ENCODE measurements at regions not wholly inside any gene's neighbourhood (a gene's known extent, or its start where the extent isn't known, plus 50 kb on each side); places are given as distances from the start of the nearest gene placed in this dataset.

DNA sequence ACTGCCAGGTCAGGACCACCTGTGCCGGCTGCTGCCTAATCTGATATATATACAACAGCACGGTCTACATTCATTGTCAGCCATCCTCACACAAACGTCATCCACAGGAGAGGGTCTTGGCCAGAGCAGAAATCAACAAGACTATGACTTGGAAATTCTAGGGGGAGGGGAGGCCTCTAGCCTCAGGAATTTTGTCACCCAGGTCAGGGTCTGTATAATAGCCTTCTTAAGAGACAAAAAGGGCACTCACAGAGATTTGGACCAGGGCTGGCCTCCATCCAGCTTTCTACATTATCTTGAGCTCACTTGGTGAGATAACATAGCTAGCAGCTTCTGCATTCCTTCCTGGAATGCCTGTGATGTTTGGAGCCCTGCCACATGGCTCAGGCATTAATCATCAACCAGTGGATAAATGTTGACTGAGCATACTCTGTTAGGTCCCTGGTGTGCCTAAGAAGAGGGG is 50.4 kb upstream of the CTIF start:
- Histone ChIP-seq H4K20me1 (ENCODE audit: insufficient read depth, low read length, poor library complexity, severe bottlenecking) (no peaks in the 10 kb centered on the region), H3K9ac (ENCODE audit: low read depth, low read length, poor library complexity, severe bottlenecking) (no peak overlapping the region), H3K4me2 (ENCODE audit: low read depth, low read length, poor library complexity, severe bottlenecking) (no peak overlapping the region), H2AFZ (ENCODE audit: low read length) (no peak overlapping the region), H3K4me1 (ENCODE audit: insufficient read depth, low read length, poor library complexity, severe bottlenecking) (no peaks in the 10 kb centered on the region), H3K79me2 (ENCODE audit: insufficient read depth, low read length) (no peaks in the 10 kb centered on the region), H3K27me3 (ENCODE audit: insufficient read depth, low read length, poor library complexity, severe bottlenecking) (no peaks in the 10 kb centered on the region), H3K9me2 (replicated peaks; ENCODE audit: low read depth, low read length) (no peaks in the 10 kb centered on the region), H3K36me3 (ENCODE audit: insufficient read depth, low read length) (no peaks in the 10 kb centered on the region), H3K4me3 (ENCODE audit: low read length, poor library complexity, severe bottlenecking) (no peak overlapping the region), H3K9me3 (ENCODE audit: insufficient read depth, low read depth, low read length) (no peaks in the 10 kb centered on the region), H3F3A (ENCODE audit: low read depth) (no peaks in the 10 kb centered on the region)
- TF ChIP-seq EZH2phosphoT487 (IDR thresholded peaks at IDR 0.05; ENCODE audit: borderline replicate concordance) = no peak
- TF ChIP-seq, protein P1, sequence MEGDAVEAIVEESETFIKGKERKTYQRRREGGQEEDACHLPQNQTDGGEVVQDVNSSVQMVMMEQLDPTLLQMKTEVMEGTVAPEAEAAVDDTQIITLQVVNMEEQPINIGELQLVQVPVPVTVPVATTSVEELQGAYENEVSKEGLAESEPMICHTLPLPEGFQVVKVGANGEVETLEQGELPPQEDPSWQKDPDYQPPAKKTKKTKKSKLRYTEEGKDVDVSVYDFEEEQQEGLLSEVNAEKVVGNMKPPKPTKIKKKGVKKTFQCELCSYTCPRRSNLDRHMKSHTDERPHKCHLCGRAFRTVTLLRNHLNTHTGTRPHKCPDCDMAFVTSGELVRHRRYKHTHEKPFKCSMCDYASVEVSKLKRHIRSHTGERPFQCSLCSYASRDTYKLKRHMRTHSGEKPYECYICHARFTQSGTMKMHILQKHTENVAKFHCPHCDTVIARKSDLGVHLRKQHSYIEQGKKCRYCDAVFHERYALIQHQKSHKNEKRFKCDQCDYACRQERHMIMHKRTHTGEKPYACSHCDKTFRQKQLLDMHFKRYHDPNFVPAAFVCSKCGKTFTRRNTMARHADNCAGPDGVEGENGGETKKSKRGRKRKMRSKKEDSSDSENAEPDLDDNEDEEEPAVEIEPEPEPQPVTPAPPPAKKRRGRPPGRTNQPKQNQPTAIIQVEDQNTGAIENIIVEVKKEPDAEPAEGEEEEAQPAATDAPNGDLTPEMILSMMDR (conservative IDR thresholded peaks at IDR 0.05; ENCODE audit: low read length) = no peak

DNA sequence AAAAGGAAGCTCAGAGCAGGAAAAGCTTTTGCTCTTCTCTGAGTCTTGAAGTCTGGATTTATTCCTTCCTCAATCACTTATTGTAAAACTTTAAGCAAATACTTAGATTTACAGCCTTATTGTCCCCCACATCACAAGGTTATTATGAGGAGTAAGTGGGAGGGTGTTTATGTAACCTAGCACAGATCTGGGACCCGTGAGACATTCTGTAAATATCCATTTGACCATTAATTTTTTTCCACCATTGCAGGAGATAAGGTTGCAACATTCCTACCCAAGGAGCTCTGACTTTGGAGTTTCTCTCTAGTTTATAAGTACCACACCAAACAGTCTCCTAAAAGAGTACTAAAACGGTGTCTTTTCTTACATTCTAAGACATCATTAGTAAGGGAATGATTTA is 52.1 kb upstream of the CTIF start:
- Histone ChIP-seq H3F3A (ENCODE audit: low read depth) (no peaks in the 10 kb centered on the region), H3K4me1 (ENCODE audit: insufficient read depth, low read length, poor library complexity, severe bottlenecking) (no peaks in the 10 kb centered on the region), H3K79me2 (ENCODE audit: insufficient read depth, low read length) (no peaks in the 10 kb centered on the region), H4K20me1 (ENCODE audit: insufficient read depth, low read length, poor library complexity, severe bottlenecking) (no peaks in the 10 kb centered on the region), H3K27me3 (ENCODE audit: insufficient read depth, low read length, poor library complexity, severe bottlenecking) (no peaks in the 10 kb centered on the region), H2AFZ (ENCODE audit: low read length) (no peak overlapping the region), H3K4me2 (ENCODE audit: low read depth, low read length, poor library complexity, severe bottlenecking) (no peak overlapping the region), H3K9me2 (replicated peaks; ENCODE audit: low read depth, low read length) (no peaks in the 10 kb centered on the region), H3K9me3 (ENCODE audit: insufficient read depth, low read depth, low read length) (no peaks in the 10 kb centered on the region), H3K9ac (ENCODE audit: low read depth, low read length, poor library complexity, severe bottlenecking) (no peak overlapping the region), H3K4me3 (ENCODE audit: low read length, poor library complexity, severe bottlenecking) (no peak overlapping the region), H3K36me3 (ENCODE audit: insufficient read depth, low read length) (no peaks in the 10 kb centered on the region)
- TF ChIP-seq EZH2phosphoT487 (IDR thresholded peaks at IDR 0.05; ENCODE audit: borderline replicate concordance) = no peak
- TF ChIP-seq, protein P1 (conservative IDR thresholded peaks at IDR 0.05; ENCODE audit: low read length) = no peak

GRCh38 chr18:48485828-48486405 is 52.9 kb upstream of the CTIF start:
- no peak overlapping the region for H3K4me3 ChIP-seq (ENCODE audit: low read length, poor library complexity, severe bottlenecking)
- H3K79me2 ChIP-seq (ENCODE audit: insufficient read depth, low read length) = no peaks in the 10 kb centered on the region
- H4K20me1 ChIP-seq (ENCODE audit: insufficient read depth, low read length, poor library complexity, severe bottlenecking) = no peaks in the 10 kb centered on the region
- H3K27me3 ChIP-seq (ENCODE audit: insufficient read depth, low read length, poor library complexity, severe bottlenecking) = no peaks in the 10 kb centered on the region
- H3F3A ChIP-seq (ENCODE audit: low read depth) = no peaks in the 10 kb centered on the region
- no peak overlapping the region for H3K4me2 ChIP-seq (ENCODE audit: low read depth, low read length, poor library complexity, severe bottlenecking)
- H2AFZ ChIP-seq (ENCODE audit: low read length) = no peak overlapping the region
- no peaks in the 10 kb centered on the region for H3K9me3 ChIP-seq (ENCODE audit: insufficient read depth, low read depth, low read length)
- H3K9ac ChIP-seq (ENCODE audit: low read depth, low read length, poor library complexity, severe bottlenecking) = no peak overlapping the region
- H3K36me3 ChIP-seq (ENCODE audit: insufficient read depth, low read length) = no peaks in the 10 kb centered on the region
- no peaks in the 10 kb centered on the region for H3K9me2 ChIP-seq (replicated peaks; ENCODE audit: low read depth, low read length)
- H3K4me1 ChIP-seq (ENCODE audit: insufficient read depth, low read length, poor library complexity, severe bottlenecking) = no peaks in the 10 kb centered on the region
- TF ChIP-seq EZH2phosphoT487 (IDR thresholded peaks at IDR 0.05; ENCODE audit: borderline replicate concordance) = no peak
- TF ChIP-seq, protein P1 (conservative IDR thresholded peaks at IDR 0.05; ENCODE audit: low read length) = no peak

Data from Loucy (cell line).